Uterus (tissue), 2 donors: ENCODE measurements at regions not wholly inside any gene's neighbourhood (a gene's known extent, or its start where the extent isn't known, plus 50 kb on each side); places are given as distances from the start of the nearest gene placed in this dataset.

ENCODE experiments used
- POLR2A ChIP-seq, 2 donors: fragments of 450-650 bp; IDR thresholded peaks; one replicate each; pipeline ENCODE4 v1.6.1; 2016; ENCODE audit warnings: antibody characterized with exemption in 2 of 2, mild to moderate bottlenecking in 1 of 2, moderate library complexity in 1 of 2
- TF ChIP-seq, protein P1 (sequence below), 4 experiments: fragments of 200-600 bp in 2 of 4; fragments of 450-650 bp in 2 of 4; sonication (generic) in 2 of 4; IDR thresholded peaks; one replicate each; pipeline ENCODE4 v1.5.1; 2016 to 2019; ENCODE audit warnings: antibody characterized with exemption in 4 of 4, mild to moderate bottlenecking in 2 of 4, moderate library complexity in 1 of 4

- TF ChIP-seq, protein P1, sequence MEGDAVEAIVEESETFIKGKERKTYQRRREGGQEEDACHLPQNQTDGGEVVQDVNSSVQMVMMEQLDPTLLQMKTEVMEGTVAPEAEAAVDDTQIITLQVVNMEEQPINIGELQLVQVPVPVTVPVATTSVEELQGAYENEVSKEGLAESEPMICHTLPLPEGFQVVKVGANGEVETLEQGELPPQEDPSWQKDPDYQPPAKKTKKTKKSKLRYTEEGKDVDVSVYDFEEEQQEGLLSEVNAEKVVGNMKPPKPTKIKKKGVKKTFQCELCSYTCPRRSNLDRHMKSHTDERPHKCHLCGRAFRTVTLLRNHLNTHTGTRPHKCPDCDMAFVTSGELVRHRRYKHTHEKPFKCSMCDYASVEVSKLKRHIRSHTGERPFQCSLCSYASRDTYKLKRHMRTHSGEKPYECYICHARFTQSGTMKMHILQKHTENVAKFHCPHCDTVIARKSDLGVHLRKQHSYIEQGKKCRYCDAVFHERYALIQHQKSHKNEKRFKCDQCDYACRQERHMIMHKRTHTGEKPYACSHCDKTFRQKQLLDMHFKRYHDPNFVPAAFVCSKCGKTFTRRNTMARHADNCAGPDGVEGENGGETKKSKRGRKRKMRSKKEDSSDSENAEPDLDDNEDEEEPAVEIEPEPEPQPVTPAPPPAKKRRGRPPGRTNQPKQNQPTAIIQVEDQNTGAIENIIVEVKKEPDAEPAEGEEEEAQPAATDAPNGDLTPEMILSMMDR (IDR thresholded peaks at IDR 0.05): no peak
- TF ChIP-seq POLR2A (IDR thresholded peaks at IDR 0.05): no peak
Measured at GRCh38 chr10:57979491-57979890, 288.2 kb downstream of the IPMK start.
